ENCODE measurements at regions not wholly inside any gene's neighbourhood (a gene's known extent, or its start where the extent isn't known, plus 50 kb on each side); places are given as distances from the start of the nearest gene placed in this dataset.

- TF ChIP-seq CTCF (IDR thresholded peaks at IDR 0.05; ENCODE audit: low read depth, low read length, missing control alignments), result no peak
- H3K27me3 ChIP-seq (replicated peaks), result no peaks in the 10 kb centered on the region
- no peak overlapping the region for H3K27ac ChIP-seq
- in situ Hi-C loops (cut with HindIII; ENCODE audit: low pct_ligation_motif_present, low sequenced_read_pairs), result no loop called here
- no peaks in the 10 kb centered on the region for H3K36me3 ChIP-seq (replicated peaks)
- DNase-seq, result no peak
- no peak overlapping the region for H3K4me3 ChIP-seq (ENCODE audit: low read depth, low read length)
These were observed 475.2 kb downstream of the EPHA7 start for GRCh38 chr6:92944132-92944531.

- in situ Hi-C loops (cut with HindIII; ENCODE audit: low pct_ligation_motif_present, low sequenced_read_pairs), result no loop called here
- Histone ChIP-seq H3K27me3 (replicated peaks) (no peaks in the 10 kb centered on the region), H3K36me3 (replicated peaks) (no peaks in the 10 kb centered on the region), H3K4me3 (ENCODE audit: low read depth, low read length) (no peak overlapping the region), H3K27ac (no peak overlapping the region)
- DNase-seq, result no peak
- TF ChIP-seq CTCF (IDR thresholded peaks at IDR 0.05; ENCODE audit: low read depth, low read length, missing control alignments), result no peak
These were observed 476.8 kb downstream of the EPHA7 start for GRCh38 chr6:92942549-92942948.

GRCh38 chr6:92934625-92935024, 484.7 kb downstream of the EPHA7 start:
- Histone ChIP-seq H3K27me3 (replicated peaks) (no peaks in the 10 kb centered on the region), H3K4me3 (ENCODE audit: low read depth, low read length) (no peak overlapping the region), H3K27ac (no peak overlapping the region), H3K36me3 (replicated peaks) (no peaks in the 10 kb centered on the region)
- no peak for DNase-seq
- no peak for TF ChIP-seq CTCF (IDR thresholded peaks at IDR 0.05; ENCODE audit: low read depth, low read length, missing control alignments)
- in situ Hi-C loops (cut with HindIII; ENCODE audit: low pct_ligation_motif_present, low sequenced_read_pairs), result no loop called here

GRCh38 chr6:92930171-92930570, 489.2 kb downstream of the EPHA7 start:
- no peaks in the 10 kb centered on the region for H3K27me3 ChIP-seq (replicated peaks)
- DNase-seq, result no peak
- H3K27ac ChIP-seq, result no peak overlapping the region
- no peak for TF ChIP-seq CTCF (IDR thresholded peaks at IDR 0.05; ENCODE audit: low read depth, low read length, missing control alignments)
- in situ Hi-C loops (cut with HindIII; ENCODE audit: low pct_ligation_motif_present, low sequenced_read_pairs), result no loop called here
- H3K36me3 ChIP-seq (replicated peaks), result no peaks in the 10 kb centered on the region
- H3K4me3 ChIP-seq (ENCODE audit: low read depth, low read length), result no peak overlapping the region

GRCh38 chr6:92922216-92922806, 497.0 kb downstream of the EPHA7 start:
- no peaks in the 10 kb centered on the region for H3K36me3 ChIP-seq (replicated peaks)
- no peak for TF ChIP-seq CTCF (IDR thresholded peaks at IDR 0.05; ENCODE audit: low read depth, low read length, missing control alignments)
- no peak overlapping the region for H3K4me3 ChIP-seq (ENCODE audit: low read depth, low read length)
- H3K27ac ChIP-seq, result no peak overlapping the region
- H3K27me3 ChIP-seq (replicated peaks), result no peaks in the 10 kb centered on the region
- in situ Hi-C loops (cut with HindIII; ENCODE audit: low pct_ligation_motif_present, low sequenced_read_pairs), result no loop called here
- DNase-seq, result no peak

- in situ Hi-C loops (cut with HindIII; ENCODE audit: low pct_ligation_motif_present, low sequenced_read_pairs), result no loop called here
- Histone ChIP-seq H3K27ac (no peak overlapping the region), H3K4me3 (ENCODE audit: low read depth, low read length) (no peak overlapping the region), H3K27me3 (replicated peaks) (no peaks in the 10 kb centered on the region), H3K36me3 (replicated peaks) (no peaks in the 10 kb centered on the region)
- no peak for DNase-seq
- no peak for TF ChIP-seq CTCF (IDR thresholded peaks at IDR 0.05; ENCODE audit: low read depth, low read length, missing control alignments)
These were observed 503.9 kb downstream of the EPHA7 start for GRCh38 chr6:92915466-92915865.

All from brain microvascular endothelial cell (primary cell).